NAMALWA (cell line): ENCODE measurements at regions not wholly inside any gene's neighbourhood (a gene's known extent, or its start where the extent isn't known, plus 50 kb on each side); places are given as distances from the start of the nearest gene placed in this dataset.
"Not testable (repeated sequence)": the region's sequence is repeated elsewhere in the genome, so short reads cannot be mapped to it uniquely, and the experiment has no call there.

Experiments used
- DNase-seq: peaks from one replicate; pipeline ENCODE4 v3.0.0-alpha.2; 2015; ENCODE audit warnings: low spot score

DNA sequence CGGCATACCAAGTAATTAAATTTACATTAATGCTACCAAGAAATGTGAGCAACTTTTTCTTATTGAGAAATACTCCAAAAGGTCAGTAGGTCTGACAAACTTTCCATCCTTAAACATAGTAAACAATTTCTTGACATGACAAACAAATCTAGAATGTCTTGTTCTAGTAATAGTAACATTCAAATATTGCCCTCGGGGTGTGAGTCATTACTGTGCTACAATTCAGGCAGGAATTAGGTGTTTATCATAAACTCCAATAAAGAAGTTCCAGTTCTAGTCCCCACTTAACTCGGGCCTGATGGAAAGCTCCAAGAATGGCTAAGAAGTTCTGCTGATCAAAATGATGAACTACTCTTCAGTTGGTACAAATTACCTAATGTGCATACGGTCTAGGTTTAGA lies 235.6 kb upstream of the TUSC1 start:
- no peak for DNase-seq

DNA sequence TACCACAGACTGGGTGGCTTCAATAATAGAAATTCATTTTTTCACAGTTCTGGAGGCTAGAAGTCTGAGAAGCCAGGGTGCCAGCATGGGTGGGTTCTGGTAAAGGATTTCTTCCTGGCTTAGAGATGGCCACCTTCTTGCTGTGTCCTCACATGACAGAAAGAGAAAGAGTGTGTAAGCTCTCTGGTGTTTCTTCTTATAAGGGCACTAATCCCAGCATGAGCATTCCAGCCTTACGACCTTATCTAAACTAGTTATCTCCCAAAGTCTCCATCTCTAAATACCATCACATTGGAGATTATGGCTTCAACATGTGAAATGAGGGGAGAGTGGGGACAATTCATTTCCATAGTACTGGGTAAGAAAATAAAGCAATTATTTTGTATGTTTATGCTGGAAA lies 226.5 kb upstream of the TUSC1 start:
- DNase-seq = no peak

DNA sequence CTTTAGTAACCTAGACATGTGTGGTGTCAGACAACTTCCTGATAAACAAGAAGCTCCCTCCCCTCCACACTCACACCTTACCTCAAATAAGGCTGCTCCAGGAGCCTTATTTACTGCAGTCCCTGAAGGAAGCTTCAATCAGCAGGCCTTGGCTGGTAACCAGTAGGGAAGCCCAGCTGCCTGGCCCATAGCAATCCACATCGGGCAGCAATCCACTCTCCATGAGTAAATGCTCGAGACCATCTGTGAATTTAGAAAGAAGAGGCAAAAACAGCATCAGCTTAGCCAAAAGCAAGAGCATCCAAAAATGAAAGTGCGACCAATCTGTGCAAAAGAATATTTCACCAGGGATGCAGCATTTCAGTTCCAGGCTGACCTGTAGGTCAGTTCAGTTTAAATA lies 213.3 kb upstream of the TUSC1 start:
- DNase-seq = no peak

DNA sequence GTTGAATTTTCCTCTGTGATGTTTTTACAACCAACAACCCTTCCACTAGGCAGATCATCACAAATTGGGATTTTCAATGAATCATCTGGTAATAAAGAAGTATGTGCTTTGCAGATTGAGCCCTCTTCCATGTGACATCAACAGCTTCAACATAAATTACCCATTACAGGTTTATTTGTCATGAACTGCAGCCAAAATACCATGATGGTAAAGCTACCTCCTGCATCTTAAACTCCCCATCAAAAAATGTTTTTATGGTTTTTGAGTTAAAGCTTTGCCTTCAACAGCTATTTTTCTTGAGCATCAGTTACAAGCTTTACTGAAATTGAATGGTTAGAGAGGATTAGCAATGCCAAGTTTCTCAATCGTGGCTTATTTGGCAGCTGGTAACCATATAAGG lies 211.4 kb upstream of the TUSC1 start:
- no peak for DNase-seq

DNA sequence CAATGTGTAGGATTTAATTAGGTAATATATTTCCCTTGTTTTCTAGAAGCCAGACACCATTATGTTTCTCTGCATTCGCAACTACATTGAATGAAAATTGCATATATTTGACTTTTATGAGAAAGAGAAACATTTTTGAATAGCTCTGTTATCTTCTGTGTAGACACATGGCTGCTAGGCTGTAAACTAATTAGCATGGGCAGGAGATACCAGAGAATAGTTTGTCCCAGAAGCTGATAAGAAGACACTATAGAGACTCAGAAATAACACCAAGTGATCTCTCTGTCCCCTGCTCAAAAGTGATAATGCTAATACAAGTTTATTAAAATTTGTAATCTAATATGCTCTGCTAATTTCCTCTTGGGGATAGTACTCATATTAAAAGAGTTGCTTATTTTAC lies 198.0 kb upstream of the TUSC1 start:
- DNase-seq = no peak

DNA sequence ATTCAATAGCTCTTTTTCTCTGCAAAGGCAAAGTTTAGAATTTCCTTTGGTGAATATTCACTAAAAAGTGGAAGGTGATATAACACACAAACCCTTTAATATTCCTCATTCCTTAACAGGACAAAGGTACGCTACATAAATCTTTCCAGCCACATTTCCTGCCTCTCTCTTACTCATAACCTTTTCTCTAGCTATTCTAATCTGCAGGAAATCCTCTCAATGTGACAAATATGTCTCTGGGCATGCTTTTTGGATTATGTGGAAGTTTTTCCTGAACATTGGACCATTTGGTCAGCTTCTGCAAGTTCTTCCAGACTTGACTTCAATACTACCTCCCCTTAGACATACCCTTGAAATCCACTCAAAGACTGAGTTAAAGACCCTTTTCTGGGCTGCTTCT lies 186.3 kb upstream of the TUSC1 start:
- no peak for DNase-seq

DNA sequence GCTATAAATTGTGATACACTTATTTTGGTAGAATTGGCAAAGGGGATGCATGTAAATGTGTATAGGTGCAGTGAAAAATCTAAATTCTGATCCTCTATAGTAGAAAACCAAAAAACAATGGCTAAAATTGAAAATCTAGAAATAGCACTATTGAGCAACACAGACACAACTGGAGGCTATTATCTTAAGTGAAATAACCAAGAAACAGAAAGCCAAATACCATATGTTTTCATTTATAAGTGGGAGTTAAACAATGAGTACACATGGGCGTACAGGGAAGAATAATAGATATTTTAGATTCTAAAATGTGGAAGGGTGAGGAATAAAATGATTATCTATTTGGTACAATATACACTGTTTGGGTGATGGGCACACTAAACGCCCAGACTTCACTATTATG lies 183.2 kb upstream of the TUSC1 start:
- DNase-seq = no peak

DNA sequence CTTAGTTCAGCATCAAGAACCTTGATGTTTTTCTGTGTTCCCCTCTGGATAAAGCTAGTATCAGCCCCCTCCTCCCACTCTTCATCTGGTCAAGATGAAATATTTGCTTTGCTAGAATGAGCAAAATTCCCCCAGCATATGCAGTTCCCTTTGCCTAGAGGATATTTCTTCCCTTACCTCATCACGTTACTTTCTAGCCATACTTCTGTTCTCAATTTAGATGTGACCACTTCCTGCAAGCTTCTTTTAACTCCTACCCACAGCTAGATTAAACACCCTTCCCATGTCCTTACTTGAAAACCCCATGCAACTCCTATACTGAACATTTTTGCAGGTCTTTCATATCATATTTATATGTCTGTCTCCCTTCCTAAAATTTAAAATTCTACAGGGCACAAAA lies 178.9 kb upstream of the TUSC1 start:
- no peak for DNase-seq

DNA sequence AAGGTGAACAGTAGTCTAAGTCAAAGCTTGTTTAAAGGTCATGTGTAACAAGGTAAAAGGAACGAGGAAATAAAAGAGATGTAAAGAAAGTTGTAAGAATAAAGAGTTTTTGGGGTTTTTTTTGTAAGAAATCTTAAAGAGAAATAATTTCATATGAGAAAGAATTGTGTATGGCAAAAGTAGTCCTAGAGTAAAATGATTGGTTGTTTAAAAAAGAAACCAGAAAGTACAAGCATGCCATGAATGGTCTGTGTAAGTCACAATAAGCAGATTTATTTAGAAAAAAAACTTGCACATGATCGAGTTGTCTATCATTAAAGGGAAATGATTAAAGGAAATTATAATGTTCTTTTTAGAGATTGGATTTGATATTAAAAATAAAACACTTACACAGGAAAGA lies 172.6 kb upstream of the TUSC1 start:
- no peak for DNase-seq

DNA sequence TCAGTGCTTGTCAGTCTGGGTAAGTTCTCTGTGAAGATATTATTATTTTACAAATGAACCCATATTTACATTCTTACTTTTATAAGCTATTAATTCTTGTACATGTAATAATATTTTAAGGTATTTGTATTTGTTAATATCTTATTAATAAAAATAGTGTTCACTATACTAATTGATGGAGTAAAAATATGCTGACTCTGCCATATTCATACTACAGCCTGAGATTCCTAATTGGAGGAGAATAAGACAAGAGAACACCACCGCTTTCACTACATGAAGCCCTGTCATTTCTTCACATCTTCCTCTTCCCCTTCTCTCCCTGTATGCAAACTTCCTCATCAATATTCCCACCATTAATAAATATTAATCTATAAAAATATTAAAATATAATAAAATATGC lies 167.6 kb upstream of the TUSC1 start:
- DNase-seq = no peak

DNA sequence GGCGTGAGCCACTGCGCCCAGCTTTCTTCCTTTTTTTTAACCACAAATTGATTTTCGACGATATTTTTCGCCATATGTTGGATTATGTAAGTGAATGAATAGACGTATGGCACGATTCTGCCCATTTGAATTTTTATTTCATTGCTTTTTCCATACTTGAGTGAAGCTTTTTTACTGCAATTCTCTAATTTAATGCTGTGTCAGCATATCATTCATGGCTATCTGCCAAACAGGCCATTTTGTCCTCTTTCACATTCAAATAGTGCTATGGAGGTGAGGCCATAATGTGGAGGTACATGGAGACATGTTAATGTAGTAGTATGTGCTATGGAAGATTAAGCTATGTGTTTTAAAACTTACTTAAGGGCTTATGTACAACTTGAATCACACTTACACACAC lies 152.1 kb upstream of the TUSC1 start:
- no peak for DNase-seq

DNA sequence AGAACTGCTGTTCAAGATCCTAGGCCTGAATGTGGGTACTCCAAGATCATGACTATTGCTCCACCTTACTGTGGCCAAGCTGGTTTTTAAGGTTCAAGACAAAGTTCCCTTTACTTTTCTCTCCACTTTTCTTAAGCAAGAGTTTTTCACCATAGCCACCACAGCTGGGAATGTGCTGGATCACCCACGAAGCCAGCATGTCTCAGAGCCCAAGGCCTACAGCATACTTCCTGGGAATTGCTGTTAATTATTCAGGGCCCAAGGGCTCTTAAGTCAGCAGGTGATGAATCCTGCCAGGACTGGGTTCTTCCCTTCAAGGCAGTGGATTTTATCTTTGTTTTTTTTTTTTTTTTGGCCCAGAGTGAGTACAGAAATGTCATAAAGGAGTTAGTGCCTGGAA lies 149.4 kb upstream of the TUSC1 start:
- DNase-seq = no peak

DNA sequence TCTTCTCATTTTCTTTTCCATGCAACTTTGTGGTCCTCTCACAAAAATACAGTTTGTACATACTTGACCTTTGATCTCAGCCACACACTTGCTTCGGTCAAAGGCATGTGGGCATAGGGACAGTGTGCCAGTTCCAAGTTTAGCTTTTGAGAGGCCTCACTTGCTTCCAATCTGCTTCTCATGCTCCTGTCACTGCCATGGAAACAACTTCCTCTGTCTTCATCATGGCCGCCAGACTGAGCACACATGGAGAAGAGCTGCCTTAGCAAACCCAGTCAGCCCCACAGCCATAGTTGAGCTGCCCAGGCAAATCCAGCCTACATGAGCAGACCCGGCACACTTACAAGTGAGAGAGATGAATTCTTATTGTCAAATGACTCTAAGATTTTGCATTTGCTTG lies 138.2 kb upstream of the TUSC1 start:
- DNase-seq = no peak

DNA sequence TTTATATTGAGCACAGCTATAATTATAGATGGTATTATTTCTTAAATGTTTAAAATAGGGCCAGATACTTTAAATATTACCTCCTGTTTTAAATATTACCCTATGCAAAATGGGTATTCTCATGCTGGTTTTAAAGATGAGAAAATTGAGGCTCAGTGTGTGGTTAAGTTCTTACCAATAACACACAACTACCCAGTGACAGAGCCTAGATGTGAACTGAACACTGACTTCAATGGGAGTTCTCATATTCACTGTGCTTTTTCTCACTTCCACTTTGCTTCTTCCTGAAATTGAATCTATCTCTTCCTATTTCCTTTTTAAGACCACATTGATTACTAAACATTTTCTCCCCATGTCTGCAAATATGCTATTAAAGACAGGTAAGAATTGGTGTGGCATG lies 135.8 kb upstream of the TUSC1 start:
- DNase-seq = no peak

DNA sequence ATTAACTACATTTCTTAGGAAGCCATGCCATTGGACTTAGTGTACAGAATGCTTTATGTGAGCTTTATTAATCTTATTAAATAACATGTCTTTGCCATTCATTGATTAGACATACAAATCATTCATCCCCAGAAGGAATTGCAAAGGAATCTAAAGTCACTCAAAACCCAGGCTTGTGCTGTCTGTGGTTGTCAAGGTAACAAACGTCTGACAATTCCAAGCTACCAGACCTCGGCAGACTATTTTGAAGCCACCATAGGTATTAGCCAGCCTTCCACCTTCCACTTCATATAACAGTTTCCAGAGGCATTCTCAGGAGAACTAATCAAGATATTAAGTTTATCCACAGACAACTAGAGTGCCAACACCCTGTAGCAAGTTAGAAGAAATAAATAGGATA lies 135.2 kb upstream of the TUSC1 start:
- DNase-seq = no peak

DNA sequence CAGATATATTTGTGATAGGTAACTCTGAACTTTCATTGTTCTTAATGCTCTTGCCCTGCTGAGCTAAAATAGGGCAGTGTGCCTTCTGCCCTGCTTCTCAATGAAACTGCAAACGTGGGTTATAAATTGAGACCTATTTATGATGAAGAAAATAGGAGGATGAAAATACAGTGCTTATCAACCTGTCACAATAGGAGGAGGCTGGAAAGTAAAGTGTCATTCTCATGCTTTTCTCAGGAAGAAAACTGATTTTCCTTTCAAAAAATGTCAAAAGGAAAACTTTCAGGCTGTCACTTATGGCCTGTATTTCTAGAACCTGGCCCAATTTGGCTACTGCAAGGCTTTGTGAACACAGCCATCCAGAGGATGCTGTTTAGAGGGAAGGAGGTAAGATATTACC lies 130.3 kb upstream of the TUSC1 start:
- no peak for DNase-seq

DNA sequence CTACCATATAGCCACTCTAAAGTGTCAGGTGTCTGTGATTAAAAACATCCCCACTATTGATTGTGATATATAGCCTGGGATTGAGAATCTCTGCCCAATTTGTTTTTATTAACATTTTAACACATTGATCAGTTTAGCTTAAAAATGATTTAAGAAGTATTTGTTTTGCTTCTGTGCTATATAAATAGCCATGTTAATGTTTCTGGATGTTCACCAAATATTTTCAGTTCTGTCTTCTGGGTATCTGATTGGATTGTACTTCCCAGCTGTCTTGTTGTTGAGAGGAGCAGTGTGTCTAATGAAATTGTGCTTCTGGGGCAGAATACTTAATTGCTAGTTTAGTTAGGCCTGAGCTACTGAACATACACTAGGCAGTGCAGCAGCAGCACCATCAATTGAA lies 126.6 kb upstream of the TUSC1 start:
- DNase-seq = no peak

DNA sequence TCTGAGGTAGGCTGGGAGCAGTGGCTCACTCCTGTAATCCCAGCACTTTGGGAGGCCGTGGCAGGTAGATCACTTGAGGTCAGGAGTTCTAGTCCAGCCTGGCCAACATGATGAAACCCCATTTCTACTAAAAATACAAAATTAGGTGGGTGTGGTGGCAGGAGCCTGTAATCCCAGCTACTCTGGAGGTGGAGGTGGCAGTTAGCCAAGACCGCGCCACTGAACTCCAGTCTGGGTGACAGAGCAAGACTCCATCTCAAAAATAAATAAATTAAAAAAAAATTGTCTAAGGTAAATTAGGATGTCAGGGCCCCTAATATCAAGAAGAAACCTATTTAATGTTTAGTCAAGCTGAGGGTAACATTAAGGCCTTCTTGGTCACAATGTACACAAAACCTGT lies 123.7 kb upstream of the TUSC1 start:
- not testable (repeated sequence) for DNase-seq

DNA sequence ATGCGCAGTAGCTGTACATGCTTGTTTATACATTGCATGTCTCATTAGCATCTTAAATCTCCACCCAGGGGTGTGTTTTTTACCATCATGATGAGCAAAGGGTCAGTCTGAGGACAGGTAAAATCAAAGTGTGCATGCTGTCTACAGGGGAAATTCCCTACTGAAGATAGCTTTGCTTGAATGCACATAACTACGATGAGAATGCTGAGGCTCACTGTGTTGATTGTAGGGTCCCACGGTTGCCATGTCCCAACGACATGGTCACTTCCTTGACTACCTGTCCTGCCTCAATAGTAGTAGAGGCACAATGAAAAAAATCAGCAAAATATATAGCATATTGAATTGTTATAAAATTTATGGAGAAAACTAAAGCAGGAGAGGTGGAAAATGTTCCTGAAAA lies 95.6 kb upstream of the TUSC1 start:
- DNase-seq = no peak

DNA sequence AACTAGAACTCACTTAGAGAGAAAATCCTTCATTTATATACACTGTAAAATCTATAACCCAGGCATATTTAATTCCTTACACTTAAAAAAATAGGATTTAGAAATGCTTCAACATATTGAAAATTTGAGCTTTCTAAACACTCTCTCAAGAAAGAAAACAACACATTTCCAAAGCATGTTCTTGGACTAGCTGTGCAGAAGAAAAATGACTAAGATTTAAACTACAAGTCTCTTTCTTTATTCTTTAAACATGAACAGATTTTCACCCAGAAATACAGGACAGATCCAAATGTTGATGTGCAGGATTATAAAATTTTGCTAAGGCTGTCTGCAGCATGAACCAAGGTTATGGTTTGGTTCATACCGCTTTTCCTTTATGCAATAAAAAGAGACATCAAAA lies 77.7 kb upstream of the TUSC1 start:
- DNase-seq = no peak

DNA sequence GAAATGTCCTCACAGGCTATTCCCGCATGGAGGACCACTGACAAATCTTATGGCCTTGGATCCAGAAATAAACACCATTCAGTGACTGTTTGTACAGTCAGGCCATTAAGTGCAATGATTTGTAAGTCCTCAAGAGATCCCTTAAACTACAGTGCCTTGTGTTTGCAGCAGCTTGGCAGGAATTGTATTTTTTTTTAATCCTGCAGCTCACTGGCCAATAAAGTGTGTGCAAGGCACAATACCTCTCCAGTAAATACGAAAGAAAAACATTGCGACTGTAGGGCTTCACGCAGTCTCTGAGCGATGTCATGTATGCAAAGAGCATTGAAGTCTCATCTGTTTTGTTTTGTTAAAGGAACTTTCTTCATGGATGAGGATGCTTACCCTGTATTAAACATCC lies 74.2 kb upstream of the TUSC1 start:
- no peak for DNase-seq

DNA sequence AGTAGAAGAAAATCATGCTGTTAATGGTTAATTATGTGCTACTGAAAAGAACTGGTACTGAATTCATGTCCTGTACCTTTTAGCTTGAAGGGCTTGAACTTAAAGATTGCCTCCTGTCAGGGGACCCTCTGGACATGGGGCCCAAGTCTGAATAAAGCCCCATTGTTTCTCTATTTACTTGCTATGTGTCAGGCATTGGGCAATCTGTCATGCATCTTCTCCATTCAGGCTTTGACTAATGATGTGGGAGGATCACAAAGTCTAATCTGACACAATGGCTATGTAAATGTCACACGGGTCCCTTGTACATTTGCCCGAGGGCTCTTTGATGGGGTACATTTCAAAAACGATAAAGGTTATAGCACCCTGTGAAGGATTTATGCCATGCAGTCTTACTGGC lies 64.0 kb upstream of the TUSC1 start:
- no peak for DNase-seq

DNA sequence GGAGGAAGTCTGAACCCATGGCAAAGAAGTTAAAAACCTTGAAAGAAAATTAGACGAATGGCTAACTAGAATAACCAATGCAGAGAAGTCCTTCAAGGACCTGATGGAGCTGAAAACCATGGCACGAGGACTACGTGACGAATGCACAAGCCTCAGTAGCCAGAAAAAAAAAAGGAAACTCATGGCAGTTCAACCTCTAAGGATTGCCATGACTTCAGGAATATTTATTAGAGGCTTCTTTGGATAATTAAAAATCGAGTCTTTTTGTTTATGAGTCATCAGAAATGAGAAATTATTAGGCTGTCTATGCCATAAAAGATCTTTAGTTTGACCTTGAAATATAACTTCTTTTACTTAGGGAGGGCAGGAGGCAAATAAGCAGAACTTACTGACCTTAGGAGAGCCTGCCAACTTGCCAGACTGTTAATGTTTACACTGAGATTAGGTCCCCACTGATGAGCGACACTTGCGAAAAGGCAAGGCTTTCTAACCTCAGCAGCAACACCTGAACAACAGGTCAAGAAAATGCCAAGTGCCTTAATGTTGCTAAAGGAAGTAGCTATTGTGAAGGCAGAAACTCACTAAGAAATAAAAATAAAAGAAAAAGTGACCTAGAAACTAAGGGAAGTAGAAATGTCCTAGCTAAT lies 55.2 kb upstream of the TUSC1 start:
- DNase-seq = no peak

DNA sequence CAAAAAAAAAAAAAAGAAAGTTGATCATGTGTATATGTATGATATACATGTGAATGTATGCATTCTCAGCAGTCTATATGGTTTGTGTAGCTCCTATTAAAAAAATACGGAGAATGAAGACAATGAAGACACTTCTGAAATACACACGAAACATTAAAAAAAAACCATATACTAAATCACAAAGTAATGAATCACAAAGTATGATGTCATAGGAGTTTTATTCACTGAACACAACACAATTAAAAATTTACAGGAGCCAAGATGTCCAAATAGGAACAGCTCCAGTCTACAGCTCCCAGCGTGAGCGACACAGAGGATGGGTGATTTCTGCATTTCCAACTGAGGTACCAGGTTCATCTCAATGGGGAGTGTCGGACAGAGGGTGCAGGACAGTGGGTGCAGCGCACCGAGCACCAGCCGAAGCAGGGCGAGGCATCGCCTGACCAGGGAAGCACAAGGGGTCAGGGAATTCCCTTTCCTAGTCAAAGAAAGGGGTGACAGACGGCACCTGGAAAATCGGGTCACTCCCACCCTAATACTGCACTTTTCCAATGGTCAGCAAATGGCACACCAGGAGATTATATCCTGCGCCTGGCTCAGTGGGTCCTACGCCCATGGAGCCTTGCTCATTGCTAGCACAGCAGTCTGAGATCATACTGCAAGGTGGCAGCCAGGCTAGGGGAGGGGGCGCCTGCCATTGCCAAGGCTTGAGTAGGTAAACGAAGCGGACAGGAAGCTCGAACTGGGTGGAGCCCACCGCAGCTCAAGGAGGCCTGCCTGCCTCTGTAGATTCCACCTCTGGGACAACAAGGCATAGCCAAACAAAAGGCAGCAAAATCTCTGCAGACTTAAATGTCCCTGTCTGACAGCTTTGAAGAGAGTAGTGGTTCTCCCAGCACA lies 53.9 kb upstream of the TUSC1 start:
- DNase-seq = not testable (repeated sequence)
